Panc1 (cell line): ENCODE measurements at regions not wholly inside any gene's neighbourhood (a gene's known extent, or its start where the extent isn't known, plus 50 kb on each side); places are given as distances from the start of the nearest gene placed in this dataset.

ENCODE experiments used
- CTCF ChIP-seq: fragments of 450-650 bp; IDR thresholded peaks from 2 replicates; pipeline ENCODE4 v1.5.1; 2017; ENCODE audit warnings: mild to moderate bottlenecking
- REST ChIP-seq, 2 experiments: IDR thresholded peaks; 2 replicates each; pipeline ENCODE4 v1.6.1; 2011 to 2012; ENCODE audit warnings: low read depth in 2 of 2, control low read depth in 1 of 2, low read length in 1 of 2, mild to moderate bottlenecking in 1 of 2, moderate library complexity in 1 of 2; ENCODE audit not compliant: insufficient read depth in 1 of 2
- TCF7L2 ChIP-seq: IDR thresholded peaks from 2 replicates; pipeline ENCODE4 v1.6.1; 2011; ENCODE audit warnings: mild to moderate bottlenecking, low read depth, low read length, inconsistent platforms

GRCh38 chr2:234650911-234651310 is 154.0 kb upstream of the ARL4C start:
- TF ChIP-seq CTCF (no peak), REST (IDR thresholded peaks at IDR 0.05; ENCODE audit: insufficient read depth in 1 of 2, low read depth in 2 of 2, low read length in 1 of 2) (no peak), TCF7L2 (no peak)
